GM21825 (cell line): ENCODE measurements at regions not wholly inside any gene's neighbourhood (a gene's known extent, or its start where the extent isn't known, plus 50 kb on each side); places are given as distances from the start of the nearest gene placed in this dataset.

Experiments used
- ATAC-seq: cut with Tn5 transposase; IDR thresholded peaks from one replicate; pipeline ENCODE4 v1.9.1; 2021; ENCODE audit warnings: mild to moderate bottlenecking, moderate library complexity; ENCODE audit not compliant: unreplicated experiment

DNA sequence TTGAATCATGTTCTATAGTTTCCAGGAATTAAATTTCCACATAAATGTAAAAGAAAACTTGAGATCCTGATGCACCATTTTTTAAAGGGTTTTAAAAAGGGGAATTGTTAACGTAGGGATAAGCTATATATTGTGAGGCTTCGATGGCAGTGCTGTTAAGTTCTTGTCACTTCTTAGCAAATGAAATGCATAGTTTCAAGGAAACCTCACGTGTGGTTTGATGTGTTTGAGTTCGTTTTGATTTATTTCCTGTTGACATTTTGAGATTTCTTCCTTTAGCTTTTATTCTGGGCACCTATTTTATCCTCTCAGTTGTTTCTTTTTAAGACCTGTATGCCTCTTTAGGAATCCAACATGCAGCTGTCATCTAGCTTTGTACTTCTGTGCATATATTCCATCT, 301.0 kb downstream of the DOCK8 start:
- no peak for ATAC-seq

DNA sequence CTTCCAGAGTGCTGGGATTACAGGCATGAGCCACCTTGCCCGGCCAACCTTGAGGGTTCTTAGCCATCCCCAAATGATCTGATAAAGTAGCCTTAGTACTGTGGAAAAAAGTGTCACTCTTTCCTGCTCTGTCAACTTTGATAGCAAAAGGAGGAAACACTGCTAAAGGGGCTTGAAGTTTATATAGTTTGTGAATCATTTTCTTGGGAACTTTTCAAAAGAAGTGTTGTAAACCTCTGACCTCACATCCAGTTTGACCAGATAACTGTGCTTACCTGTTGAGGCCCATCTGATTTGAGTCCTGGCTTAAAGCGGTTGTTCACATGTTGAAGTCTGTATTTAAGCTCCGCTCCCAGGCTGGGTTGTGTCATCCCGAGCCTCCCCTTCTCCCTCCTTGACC, 303.3 kb downstream of the DOCK8 start:
- ATAC-seq, result no peak

DNA sequence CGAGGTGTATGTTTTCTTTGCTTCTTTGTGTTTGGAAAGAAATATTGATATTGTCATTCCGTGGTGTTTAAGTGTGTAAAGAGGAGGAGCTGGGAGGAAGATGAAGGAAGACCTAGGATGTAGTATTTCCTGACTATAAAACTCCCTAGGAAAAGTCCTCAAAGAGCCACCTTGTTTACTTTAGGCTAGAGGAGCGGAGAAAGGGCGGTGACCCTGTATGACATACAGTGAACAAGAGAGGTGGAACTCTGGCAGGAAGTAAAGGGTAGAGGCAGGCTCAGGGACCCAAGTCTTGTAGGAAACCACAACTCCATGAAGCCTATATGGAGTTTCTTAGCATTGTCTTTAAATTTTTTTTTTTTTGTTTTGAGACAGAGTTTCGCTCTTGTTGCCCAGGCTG, 303.9 kb downstream of the DOCK8 start:
- ATAC-seq, result no peak

DNA sequence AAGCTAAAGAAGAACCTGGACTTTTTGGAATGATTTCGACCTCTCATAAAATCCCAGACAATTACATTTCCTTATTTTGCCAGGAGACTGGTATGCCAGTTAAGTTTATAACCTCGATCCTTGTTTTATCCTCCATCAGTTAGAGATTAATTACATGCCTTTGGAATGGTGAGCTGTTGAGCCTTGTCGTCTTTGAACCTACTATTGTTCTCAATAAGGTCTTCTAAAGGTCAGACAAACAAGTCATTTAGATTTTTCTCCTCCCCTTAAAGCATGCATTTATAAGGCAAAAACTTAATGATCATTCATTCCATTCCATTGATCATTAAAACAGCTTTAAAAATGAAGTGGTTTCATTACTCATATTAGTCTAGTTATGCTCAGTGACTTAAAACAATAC, 304.9 kb downstream of the DOCK8 start:
- ATAC-seq, result no peak

DNA sequence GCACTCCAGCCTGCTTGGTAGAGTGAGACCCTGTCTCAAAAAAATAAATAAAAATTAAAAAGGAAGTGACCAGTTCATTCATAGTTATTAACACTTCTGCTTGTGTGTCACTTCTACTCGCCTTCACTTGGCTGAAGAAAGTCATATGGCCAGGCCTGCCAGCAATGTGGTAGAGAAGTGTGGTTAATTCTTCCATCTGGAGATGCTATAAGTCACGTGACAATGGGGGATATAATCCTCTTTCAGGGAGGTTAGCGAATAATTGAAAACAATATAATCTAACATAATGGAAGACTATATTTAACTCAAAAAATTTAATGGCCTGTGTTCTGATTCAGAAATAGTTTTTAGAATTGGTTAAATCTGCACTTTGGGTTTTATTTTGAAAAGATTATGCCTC, 305.6 kb downstream of the DOCK8 start:
- ATAC-seq, result no peak

DNA sequence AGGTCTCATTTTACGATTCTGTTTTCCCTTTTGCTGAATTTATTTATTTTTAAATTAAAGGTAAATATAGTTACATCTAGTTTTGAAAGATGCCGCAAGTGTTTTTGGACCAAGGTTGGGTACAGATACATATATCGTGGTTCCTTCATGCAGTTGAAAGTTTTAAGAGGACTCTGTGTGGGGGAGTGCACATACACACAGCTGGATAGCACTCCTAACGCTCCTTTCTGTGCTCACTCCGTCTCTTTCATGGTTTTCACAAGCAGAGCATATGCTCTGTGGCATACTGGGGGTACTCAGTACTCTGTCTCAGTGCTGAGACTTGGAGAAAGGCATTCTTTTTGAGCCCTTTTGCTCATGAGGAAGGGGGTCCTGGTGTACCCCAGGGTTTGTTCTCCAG, 307.5 kb downstream of the DOCK8 start:
- no peak for ATAC-seq

DNA sequence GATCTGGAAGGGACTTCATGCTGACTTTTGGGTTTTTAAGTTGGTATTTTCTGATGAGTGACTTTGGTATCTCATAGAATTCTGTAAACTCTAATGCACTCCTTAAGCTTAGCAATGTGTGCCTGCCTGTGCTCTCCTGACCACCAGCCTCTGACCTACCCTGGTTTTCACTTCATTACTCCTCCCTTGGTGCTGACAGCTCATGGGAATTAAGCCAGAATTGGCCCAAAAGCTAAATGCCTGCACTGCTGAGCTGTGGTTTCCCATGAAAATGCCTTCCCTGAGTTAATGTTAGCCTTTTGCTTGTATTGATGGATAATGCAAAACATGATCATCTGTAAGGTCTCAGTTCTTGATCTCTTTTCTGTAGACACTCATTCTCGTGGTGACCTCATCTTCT, 308.0 kb downstream of the DOCK8 start:
- no peak for ATAC-seq

DNA sequence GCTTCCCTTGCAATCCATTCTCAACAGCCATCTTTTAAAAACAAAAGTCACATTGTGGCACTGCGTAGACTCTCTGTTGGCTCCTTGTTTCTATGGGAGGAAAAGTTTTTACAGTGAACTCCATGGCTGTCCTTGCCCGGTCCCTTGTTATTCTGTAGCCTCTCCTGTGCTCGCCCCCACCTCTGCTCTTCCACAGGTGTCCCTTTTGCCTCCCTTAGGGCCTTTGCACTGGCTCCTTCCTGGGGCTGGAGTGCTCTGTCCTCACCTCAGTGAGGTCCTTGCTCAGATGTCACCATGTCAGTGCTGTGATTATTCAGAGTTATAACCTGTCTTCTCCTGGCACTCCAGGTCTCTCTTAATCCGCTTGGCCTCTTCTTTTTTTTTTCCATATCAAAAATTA, 308.8 kb downstream of the DOCK8 start:
- ATAC-seq, result no peak

DNA sequence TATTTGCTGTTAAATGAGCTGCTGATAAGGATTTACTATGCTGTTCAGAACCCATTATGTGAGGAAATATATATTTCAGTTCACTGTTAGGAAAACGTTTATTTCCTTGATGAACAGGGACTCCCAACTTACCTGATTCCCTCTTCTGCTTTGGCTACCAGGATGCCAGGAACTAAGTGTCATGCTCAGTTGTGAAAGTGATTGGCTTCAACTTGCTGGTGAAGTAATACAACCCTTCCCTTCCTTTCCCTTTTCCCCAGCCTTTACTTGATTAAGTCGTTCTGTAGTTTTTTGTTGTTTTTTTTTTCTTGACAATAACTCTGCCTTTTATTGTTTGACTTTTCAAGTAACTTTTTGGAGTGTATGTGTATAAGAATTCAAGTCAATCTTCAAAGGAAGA, 309.3 kb downstream of the DOCK8 start:
- ATAC-seq, result no peak

DNA sequence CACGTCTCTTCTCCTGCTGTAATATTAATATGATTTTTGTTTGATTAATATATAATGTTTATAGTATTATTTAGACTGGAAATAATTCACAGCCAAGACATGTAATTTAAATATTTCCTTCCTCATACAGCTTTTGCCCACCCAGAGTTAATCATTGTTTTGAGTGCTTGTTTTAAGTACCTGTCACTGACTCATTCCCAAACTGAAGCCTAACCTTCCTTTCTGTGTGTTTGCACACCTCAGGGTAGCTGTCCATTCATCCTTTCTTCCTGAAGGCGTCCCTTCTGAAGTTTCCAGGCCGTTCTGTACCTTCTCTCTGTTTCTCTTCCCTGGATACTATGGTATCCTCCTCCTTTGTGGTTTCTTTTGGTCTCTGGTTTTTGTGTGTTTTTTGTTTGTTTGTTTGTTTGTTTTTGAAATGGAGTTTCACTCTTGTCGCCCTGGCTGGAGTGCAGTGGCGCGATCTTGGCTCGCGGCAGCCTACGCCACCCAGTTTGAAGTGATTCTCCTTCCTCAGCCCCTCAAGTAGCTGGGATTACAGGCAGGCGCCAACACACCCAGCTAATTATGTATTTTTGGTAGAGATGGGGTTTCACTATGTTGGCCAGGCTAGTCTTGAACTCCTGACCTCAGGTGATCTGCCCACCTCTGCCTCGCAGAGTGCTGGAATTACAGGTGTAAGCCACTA, 312.4 kb downstream of the DOCK8 start:
- peak; percentile 85 for ATAC-seq

DNA sequence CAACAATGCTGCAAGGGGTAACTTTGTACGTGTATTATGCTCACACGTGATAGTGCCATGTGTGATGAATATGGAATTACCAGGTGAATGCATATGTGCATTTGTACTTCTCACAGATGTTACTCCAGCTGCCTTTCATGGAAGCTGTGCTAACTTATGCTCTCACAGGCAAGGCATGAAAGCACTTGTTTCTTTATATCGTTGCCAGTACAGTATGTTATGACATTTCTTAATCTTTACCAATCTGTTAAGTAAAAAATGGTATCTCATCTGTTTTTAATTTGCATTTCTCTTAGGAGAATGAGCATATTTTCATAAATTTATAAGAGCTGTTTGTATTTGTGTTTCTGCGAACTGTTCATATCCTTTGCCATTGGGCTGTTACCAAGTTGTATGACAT, 311.8 kb upstream of the DMRT1 start:
- ATAC-seq, result no peak

DNA sequence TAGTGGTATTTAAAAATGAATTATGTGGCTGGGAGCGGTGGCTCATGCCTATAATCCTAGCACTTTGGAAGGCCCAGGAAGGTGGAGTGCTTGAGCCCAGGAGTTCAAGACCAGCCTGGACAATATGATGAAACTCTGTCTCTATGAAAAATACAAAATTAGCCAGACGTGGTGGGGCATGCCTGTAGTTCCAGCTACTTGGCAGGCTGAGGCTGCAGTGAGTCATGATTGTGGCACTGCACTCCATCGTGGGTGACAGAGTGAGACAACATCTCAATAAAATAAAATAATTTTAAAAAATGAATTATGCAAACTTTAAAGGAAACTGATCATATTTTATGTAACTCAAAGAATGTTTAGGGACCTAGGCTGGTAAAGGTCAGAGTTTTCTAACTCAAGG, 310.8 kb upstream of the DMRT1 start:
- ATAC-seq, result no peak

DNA sequence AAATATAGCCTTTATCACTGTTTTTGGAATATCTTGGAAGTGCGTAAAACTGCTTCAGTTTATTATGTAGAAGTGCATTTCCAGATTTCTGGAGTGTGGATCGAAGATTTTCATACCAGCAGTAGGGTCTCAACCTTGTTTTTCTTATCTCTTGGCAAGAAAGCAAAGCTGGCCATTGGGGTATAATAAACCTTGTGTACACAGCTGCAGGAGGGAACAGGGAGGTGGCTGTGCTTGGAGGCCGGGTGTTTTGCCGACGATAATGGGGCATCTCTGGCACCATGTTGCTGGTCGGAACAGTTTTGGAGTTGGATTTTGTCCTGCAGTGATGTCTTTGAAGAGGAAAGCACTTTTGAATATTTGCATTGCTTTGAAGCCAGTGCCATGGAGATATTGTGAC, 308.8 kb upstream of the DMRT1 start:
- ATAC-seq, result no peak

DNA sequence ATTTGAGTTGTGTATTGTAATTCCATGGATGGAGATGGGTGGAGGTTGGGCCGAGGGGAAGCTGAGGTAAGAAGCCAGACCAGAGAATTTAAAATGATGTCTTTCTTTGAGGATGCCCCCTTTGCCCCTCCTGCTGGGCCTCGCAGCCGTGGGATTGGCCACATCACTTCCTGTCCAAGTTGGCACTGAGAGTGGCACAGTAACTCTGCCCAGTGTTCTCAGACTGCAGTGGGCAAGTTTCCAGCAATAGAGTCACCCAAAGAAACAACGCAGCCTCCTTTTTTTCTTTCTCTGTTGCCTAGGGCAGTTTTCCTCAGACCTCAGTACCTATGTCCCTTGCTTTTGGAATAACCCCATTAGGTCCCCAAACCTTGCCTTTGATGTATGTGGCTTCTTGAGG, 306.6 kb upstream of the DMRT1 start:
- no peak for ATAC-seq

DNA sequence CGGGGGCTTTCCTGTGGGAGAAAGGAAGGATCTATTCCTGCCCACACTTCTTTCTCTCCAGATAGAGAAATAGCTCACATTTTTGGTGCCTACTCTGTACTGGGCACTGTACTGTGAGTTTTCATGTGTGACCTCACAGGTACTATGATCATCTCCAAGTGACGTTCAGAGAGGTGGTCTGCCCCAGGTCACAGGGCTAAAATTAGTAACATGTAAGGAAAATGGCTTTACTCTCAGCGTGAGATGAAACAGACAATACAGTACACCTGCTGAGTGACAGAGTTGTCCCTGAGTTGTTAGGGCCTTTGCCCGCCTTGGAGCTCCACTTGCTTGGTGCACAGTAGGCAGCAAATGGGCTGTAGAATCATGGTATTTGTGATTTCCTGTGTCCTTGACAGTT, 306.1 kb upstream of the DMRT1 start:
- no peak for ATAC-seq

DNA sequence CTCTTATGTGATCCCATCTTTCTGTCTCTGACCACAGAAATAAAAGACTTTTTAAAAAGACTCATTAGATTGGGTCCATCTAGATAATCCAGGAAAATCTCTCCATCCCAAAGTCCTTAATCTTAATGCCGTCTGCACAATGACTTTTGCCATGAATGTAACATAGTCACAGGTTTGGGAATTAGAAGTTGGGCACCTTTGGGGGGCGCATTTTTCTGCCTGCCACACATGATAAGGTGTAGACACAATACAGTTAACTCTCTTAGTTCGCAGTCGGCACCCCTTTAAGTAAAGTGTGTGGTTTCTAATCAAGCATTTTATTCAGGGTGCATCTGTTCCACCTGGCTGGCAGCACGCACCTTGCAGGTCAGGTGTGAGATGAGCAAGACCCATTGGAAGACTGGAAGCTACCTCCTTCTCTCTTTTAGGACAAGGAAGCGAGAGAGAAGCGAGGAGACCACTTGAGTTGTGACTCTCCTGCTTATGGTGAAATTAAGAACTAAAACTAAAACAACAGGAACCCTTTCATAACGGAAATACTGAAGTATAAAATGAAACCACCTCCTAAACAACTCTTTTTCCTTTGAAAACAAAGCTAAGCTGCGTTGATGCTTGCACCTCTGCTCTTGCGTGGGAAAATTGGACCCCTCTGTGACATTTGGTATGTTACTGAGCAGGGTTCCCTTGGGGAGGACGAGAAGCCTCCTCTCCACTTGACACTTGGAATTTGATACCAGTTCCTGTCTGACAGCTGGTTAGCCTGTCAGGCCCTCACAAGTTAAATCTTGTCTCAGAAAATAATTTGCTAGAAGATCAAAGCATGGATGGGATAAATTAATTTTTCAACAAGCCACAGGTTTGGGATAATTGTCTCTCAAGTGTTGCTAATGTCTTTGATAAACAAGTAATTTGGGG, 304.6 kb upstream of the DMRT1 start:
- ATAC-seq, result no peak

DNA sequence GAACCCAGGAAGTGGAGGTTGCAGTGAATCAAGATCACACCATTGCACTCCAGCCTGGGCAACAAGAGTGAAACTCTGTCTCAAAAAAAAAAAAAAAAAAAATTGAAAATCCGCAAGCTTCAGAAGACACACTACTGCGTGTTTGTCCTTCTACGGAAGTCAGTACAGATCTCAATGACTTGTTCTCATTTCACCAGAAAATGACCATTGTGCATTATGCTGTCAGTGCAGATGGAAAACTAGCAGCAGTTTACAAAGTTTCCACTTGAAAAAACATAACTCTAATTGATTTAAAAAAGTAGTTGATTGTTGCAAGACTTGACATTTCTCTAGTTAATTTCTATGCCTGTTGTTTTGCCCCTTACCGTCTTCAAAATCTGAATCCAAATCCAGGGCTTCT, 298.0 kb upstream of the DMRT1 start:
- no peak for ATAC-seq

DNA sequence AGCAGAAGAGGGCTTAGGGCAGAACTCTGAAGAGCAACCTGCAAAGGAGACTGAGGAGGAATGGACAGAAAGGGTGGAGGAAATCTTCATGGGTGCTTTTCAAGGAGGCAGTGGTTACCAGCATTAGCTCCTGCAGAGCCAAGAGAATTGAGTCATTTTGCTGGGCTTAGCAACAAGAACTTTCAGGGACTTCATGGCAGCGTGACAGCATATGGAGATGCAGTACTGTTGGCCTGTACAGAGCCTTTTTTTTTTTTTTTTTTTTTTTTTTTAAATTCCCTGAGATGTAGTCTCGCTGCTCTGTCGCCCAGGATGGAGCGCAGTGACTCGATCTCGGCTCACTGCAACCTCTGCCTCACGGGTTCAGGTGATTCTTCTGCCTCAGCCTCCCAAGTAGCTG, 296.0 kb upstream of the DMRT1 start:
- ATAC-seq, result no peak

DNA sequence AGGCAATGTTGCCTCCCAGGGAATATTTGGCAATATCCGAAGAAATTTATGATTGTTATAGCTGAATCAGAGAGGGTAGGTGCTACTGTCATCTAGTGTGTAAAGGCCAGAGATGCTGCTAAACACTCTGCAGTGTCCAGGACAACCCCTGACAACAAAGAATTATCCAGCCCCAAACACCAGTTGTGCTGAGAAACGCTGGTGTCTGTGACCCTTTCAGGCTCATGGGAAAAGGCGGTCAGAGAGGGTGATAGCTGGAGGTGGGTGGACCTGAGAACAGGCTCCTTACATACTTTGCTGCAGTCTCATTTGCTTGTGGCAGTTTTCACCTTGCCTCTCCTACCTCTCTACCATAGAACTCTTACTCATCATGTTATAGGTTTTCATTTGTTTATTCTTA, 295.3 kb upstream of the DMRT1 start:
- no peak for ATAC-seq

DNA sequence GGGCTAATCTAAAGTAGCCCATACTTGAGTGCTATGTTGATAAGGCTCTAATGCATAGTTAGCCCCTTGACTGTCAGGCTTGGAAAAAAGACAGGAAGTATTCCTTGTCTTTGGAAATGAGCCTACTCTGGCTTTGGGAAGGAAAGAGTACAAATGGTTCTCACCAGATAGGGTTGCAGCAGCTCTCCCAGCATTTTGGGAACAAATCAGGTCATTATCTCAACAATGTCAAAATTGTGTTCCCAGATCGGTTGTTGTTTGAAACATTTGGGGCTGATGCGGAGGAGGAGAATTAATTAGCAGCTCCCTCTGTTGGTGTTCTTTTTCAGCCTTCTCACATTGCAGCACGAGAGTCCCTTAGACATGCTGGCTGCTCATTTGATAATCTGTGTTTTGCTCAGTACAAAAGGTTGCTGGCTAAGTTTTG, 294.7 kb upstream of the DMRT1 start:
- no peak for ATAC-seq

DNA sequence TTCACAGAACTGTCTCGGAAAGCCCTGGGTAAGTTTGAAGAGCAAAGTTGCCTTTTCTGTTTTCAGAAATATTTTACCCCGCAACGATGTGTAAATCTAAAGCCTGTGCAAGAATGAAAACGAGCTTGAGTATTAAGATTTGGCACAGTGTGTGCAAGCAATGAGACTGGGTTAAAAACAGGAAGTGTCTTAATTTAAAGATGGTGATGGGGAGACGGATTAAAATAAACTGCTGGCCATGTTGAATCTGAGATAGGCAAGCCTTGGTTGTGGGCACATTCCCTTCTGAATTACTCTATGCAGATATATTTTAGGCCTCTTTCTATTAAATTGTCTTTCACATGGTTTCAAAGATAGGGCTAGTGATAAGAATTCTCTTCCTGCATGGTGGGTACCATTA, 294.2 kb upstream of the DMRT1 start:
- no peak for ATAC-seq

DNA sequence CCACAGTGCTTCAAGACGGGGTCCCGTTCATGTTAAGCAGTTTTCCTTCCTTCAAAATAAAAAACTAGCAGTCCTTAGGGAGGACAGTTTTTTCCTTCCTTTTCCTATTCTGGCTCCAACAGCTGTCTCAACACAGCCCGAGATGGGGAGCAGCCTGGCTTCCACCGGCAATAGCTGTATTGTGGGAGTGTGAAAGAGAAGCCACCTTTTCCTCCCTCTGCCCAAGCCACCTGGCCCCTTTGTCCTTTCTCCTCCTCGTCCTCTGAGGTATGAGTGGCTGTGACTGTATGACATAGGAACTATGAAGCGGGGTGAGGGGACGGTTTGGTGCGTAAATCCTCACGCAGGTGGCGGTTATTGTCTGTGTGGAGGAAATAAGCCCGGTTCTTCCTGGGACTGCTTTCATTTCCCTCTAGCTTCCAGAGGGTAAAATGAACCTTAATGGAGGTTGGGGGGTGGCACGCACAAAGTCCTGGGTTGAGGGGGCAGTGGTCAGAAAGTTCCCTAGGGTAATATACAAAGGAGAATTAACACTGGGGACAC, 292.0 kb upstream of the DMRT1 start:
- ATAC-seq, result no peak
